Body of pancreas (tissue), 4 donors: ENCODE measurements at regions not wholly inside any gene's neighbourhood (a gene's known extent, or its start where the extent isn't known, plus 50 kb on each side); places are given as distances from the start of the nearest gene placed in this dataset.

Experiments
- POLR2A ChIP-seq, 3 donors: fragments of 450-650 bp; IDR thresholded peaks; one replicate each; pipeline ENCODE4 v1.6.1; 2016; ENCODE audit warnings: antibody characterized with exemption in 3 of 3, mild to moderate bottlenecking in 2 of 3
- TF ChIP-seq, protein P1 (sequence below), 7 experiments: fragments of 450-650 bp in 4 of 7; fragments of 200-600 bp in 3 of 7; sonication (generic) in 3 of 7; IDR thresholded peaks; one replicate each; pipeline ENCODE4 v1.5.1; 2016 to 2019; ENCODE audit warnings: antibody characterized with exemption in 7 of 7

DNA sequence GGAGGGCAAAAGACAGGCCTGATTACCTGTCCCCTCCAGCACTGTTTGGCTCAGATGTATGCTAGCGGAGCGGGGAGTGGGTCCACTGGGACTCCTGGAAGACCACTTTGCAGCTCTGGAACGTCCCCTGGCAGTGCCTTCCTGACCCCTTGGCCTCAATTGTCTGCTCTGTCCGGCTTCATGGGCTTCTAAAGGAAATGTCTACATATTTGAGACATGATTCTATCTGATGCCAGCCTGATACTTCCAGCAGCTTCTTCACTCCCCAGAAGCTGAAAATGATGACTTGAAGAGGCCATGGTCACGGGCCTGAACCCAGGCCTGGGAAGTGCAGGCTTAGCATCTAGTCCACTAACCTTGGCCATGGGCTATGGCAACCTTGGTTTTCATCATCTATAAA is 112.1 kb downstream of the ACAA2 start:
- TF ChIP-seq, protein P1, sequence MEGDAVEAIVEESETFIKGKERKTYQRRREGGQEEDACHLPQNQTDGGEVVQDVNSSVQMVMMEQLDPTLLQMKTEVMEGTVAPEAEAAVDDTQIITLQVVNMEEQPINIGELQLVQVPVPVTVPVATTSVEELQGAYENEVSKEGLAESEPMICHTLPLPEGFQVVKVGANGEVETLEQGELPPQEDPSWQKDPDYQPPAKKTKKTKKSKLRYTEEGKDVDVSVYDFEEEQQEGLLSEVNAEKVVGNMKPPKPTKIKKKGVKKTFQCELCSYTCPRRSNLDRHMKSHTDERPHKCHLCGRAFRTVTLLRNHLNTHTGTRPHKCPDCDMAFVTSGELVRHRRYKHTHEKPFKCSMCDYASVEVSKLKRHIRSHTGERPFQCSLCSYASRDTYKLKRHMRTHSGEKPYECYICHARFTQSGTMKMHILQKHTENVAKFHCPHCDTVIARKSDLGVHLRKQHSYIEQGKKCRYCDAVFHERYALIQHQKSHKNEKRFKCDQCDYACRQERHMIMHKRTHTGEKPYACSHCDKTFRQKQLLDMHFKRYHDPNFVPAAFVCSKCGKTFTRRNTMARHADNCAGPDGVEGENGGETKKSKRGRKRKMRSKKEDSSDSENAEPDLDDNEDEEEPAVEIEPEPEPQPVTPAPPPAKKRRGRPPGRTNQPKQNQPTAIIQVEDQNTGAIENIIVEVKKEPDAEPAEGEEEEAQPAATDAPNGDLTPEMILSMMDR (IDR thresholded peaks at IDR 0.05): no peak
- TF ChIP-seq POLR2A (IDR thresholded peaks at IDR 0.05): no peak
